Endodermal cell (in vitro differentiated cells): ENCODE measurements at regions not wholly inside any gene's neighbourhood (a gene's known extent, or its start where the extent isn't known, plus 50 kb on each side); places are given as distances from the start of the nearest gene placed in this dataset.

ENCODE experiments used
- DNase-seq: peaks from one replicate; pipeline ENCODE4 v3.0.0-alpha.2; 2017
- H3K27ac ChIP-seq: 2 replicates; pipeline ENCODE4 v1.5.1; 2013; ENCODE audit warnings: mild to moderate bottlenecking, low read depth, low read length, moderate library complexity
- H3K27me3 ChIP-seq: 2 replicates; pipeline ENCODE4 v1.6.1; 2013; ENCODE audit warnings: mild to moderate bottlenecking, low read length, moderate library complexity; ENCODE audit not compliant: insufficient read depth, control insufficient read depth, poor library complexity, severe bottlenecking
- H3K36me3 ChIP-seq: 2 replicates; pipeline ENCODE4 v1.7.0; 2013; ENCODE audit warnings: mild to moderate bottlenecking, low read length, moderate library complexity; ENCODE audit not compliant: control insufficient read depth, insufficient read depth
- H3K4me1 ChIP-seq: one replicate; pipeline ENCODE4 v1.7.0; 2013; ENCODE audit warnings: low read length; ENCODE audit not compliant: control insufficient read depth, insufficient read depth
- H3K4me3 ChIP-seq: 2 replicates; pipeline ENCODE4 v1.5.1; 2013; ENCODE audit warnings: mild to moderate bottlenecking, low read length, moderate library complexity
- H3K9ac ChIP-seq: 2 replicates; pipeline ENCODE4 v1.6.1; 2013; ENCODE audit warnings: mild to moderate bottlenecking, low read length, moderate library complexity; ENCODE audit not compliant: poor library complexity, severe bottlenecking; ENCODE audit errors: extremely low read depth
- H3K9me3 ChIP-seq: 2 replicates; pipeline ENCODE4 v1.6.1; 2013; ENCODE audit warnings: mild to moderate bottlenecking, low read length, moderate library complexity; ENCODE audit not compliant: control insufficient read depth
- H3K27ac Mint-ChIP-seq: 2 replicates; pipeline ENCODE4 v1.8.0; 2020; ENCODE audit warnings: mixed read lengths
- H3K27me3 Mint-ChIP-seq: 2 replicates; pipeline ENCODE4 v1.8.0; 2021; ENCODE audit warnings: mild to moderate bottlenecking, mixed read lengths; ENCODE audit not compliant: insufficient read depth
- H3K36me3 Mint-ChIP-seq: 2 replicates; pipeline ENCODE4 v1.8.0; 2020; ENCODE audit warnings: low read depth, mixed read lengths
- H3K4me1 Mint-ChIP-seq: 2 replicates; pipeline ENCODE4 v1.8.0; 2020; ENCODE audit warnings: mixed read lengths
- H3K4me3 Mint-ChIP-seq: 2 replicates; pipeline ENCODE4 v1.8.0; 2020; ENCODE audit warnings: mild to moderate bottlenecking, moderate library complexity, mixed read lengths
- H3K9me3 Mint-ChIP-seq: 2 replicates; pipeline ENCODE4 v1.8.0; 2020; ENCODE audit warnings: mild to moderate bottlenecking, mixed read lengths
- WGBS, 2 experiments: methylation state at CpG; one replicate each; pipeline versions ENCODE4 v1.1.5 to v1.1.7; 2013; ENCODE audit warnings: missing lambda C conversion rate in 2 of 2, mixed read lengths in 1 of 2; ENCODE audit not compliant: insufficient coverage in 1 of 2, insufficient read length in 1 of 2; 5-methylcytosine and 5-hydroxymethylcytosine counted together
- TF ChIP-seq, protein P1 (sequence below): fragments of 200-600 bp; sonication (generic); conservative IDR thresholded peaks from 2 replicates; pipeline ENCODE4 v1.5.0; 2021; ENCODE audit warnings: antibody characterized with exemption, mild to moderate bottlenecking

- Histone ChIP-seq H3K9ac (no peak overlapping the region), H3K9me3 (peaks cover 20% of the 10 kb centered on the region), H3K36me3 (no peaks in the 10 kb centered on the region), H3K27me3 (no peaks in the 10 kb centered on the region), H3K27ac (no peak overlapping the region), H3K4me3 (no peak overlapping the region), H3K4me1 (peaks cover 12% of the 10 kb centered on the region)
- peaks cover 34% of the 10 kb centered on the region for H3K4me1 Mint-ChIP-seq
- WGBS, 2 experiments: 96% methylated on average over 1 of the region's 1 CpG; no CpG with 5 or more reads in 1 of the 2 experiments
- peak; percentile 20 for DNase-seq
- no peaks in the 10 kb centered on the region for H3K36me3 Mint-ChIP-seq
- H3K27me3 Mint-ChIP-seq: no peaks in the 10 kb centered on the region
- H3K27ac Mint-ChIP-seq: no peak overlapping the region
- TF ChIP-seq, protein P1, sequence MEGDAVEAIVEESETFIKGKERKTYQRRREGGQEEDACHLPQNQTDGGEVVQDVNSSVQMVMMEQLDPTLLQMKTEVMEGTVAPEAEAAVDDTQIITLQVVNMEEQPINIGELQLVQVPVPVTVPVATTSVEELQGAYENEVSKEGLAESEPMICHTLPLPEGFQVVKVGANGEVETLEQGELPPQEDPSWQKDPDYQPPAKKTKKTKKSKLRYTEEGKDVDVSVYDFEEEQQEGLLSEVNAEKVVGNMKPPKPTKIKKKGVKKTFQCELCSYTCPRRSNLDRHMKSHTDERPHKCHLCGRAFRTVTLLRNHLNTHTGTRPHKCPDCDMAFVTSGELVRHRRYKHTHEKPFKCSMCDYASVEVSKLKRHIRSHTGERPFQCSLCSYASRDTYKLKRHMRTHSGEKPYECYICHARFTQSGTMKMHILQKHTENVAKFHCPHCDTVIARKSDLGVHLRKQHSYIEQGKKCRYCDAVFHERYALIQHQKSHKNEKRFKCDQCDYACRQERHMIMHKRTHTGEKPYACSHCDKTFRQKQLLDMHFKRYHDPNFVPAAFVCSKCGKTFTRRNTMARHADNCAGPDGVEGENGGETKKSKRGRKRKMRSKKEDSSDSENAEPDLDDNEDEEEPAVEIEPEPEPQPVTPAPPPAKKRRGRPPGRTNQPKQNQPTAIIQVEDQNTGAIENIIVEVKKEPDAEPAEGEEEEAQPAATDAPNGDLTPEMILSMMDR: no peak
- H3K4me3 Mint-ChIP-seq: no peak overlapping the region
- peaks cover 10% of the 10 kb centered on the region for H3K9me3 Mint-ChIP-seq
Observed at GRCh38 chr1:228955691-228956090, 220.4 kb downstream of the RHOU start.

GRCh38 chr1:228956864-228957263 lies 221.6 kb downstream of the RHOU start:
- Mint-ChIP-seq H3K4me1 (peaks cover 35% of the 10 kb centered on the region), H3K27me3 (no peaks in the 10 kb centered on the region), H3K4me3 (no peak overlapping the region), H3K36me3 (no peaks in the 10 kb centered on the region), H3K9me3 (peaks cover 10% of the 10 kb centered on the region), H3K27ac (no peak overlapping the region)
- Histone ChIP-seq H3K9ac (no peak overlapping the region), H3K9me3 (peaks cover 20% of the 10 kb centered on the region), H3K27ac (no peak overlapping the region), H3K4me3 (no peak overlapping the region), H3K4me1 (peaks cover 12% of the 10 kb centered on the region), H3K27me3 (no peaks in the 10 kb centered on the region), H3K36me3 (no peaks in the 10 kb centered on the region)
- 95 to 96% methylated on average over 3 to 5 of the region's 5 CpGs for WGBS, 2 experiments
- TF ChIP-seq, protein P1: no peak
- peak; percentile 20 for DNase-seq

DNA sequence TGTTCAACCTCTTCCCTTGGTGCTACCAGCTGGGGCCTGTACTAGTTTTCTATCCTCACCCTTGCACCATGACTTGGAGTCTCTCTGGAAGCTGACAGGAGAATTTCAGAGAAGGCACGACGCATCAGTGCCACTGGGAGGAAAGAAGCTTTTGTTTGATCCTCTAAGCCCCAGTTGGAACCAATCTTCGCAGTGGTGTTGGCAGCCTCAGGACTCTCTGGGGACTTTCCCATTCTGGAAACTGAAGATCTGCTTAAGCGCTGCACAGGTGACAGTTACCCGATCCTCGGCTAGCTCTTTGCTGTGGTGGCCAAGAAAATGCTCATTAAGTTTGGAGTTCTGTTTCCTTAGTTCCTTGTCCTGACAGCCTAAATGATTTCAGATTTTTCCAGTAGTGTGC lies 222.3 kb downstream of the RHOU start:
- no peaks in the 10 kb centered on the region for H3K27me3 Mint-ChIP-seq
- peak; percentile 30 for DNase-seq
- 92 to 96% methylated on average over 5 to 6 of the region's 6 CpGs for WGBS, 2 experiments

More for the DNA sequence above, 222.3 kb downstream of the RHOU start:
- H3K27me3 ChIP-seq: no peaks in the 10 kb centered on the region
- peaks cover 20% of the 10 kb centered on the region for H3K9me3 ChIP-seq
- Mint-ChIP-seq H3K4me1 (peaks cover 35% of the 10 kb centered on the region), H3K9me3 (peaks cover 10% of the 10 kb centered on the region), H3K27ac (no peak overlapping the region), H3K36me3 (no peaks in the 10 kb centered on the region), H3K4me3 (no peak overlapping the region)
- H3K36me3 ChIP-seq: no peaks in the 10 kb centered on the region
- H3K9ac ChIP-seq: no peak overlapping the region
- no peak overlapping the region for H3K27ac ChIP-seq
- peak overlapping the region; percentile 32 for H3K4me3 ChIP-seq
- peaks cover 12% of the 10 kb centered on the region for H3K4me1 ChIP-seq
- TF ChIP-seq, protein P1: no peak
